ENCODE measurements at regions not wholly inside any gene's neighbourhood (a gene's known extent, or its start where the extent isn't known, plus 50 kb on each side); places are given as distances from the start of the nearest gene placed in this dataset.

DNA sequence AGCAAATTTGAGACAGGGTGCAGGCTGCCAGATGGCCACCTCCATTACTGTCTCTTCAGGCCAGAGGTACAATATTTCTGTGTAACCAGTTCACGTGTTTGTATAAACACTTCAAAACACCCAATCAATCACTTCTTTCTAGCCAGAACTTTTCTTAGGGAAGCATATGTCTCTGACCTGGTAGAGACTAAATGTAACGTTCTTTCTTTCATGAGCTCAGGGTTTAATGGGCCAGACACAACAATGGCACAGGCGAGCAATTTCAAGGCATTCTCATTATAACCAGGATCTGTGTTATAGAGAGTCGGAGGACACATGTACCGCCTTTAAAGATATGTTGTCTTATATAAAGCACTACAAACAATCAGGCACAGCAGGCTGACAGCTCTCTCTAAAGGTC, 1846.4 kb upstream of the PIK3C3 start:
- H3K4me3 ChIP-seq (ENCODE audit: low read depth, low read length), result no peak overlapping the region
- H3K36me3 ChIP-seq (ENCODE audit: control insufficient read depth, insufficient read depth, low read length), result no peaks in the 10 kb centered on the region
- no peaks in the 10 kb centered on the region for H3K27me3 ChIP-seq (ENCODE audit: control insufficient read depth, insufficient read depth, low read length)
- DNase-seq (ENCODE audit: low read depth) (no peak), FAIRE-seq (no peak)
- TF ChIP-seq, protein P1, sequence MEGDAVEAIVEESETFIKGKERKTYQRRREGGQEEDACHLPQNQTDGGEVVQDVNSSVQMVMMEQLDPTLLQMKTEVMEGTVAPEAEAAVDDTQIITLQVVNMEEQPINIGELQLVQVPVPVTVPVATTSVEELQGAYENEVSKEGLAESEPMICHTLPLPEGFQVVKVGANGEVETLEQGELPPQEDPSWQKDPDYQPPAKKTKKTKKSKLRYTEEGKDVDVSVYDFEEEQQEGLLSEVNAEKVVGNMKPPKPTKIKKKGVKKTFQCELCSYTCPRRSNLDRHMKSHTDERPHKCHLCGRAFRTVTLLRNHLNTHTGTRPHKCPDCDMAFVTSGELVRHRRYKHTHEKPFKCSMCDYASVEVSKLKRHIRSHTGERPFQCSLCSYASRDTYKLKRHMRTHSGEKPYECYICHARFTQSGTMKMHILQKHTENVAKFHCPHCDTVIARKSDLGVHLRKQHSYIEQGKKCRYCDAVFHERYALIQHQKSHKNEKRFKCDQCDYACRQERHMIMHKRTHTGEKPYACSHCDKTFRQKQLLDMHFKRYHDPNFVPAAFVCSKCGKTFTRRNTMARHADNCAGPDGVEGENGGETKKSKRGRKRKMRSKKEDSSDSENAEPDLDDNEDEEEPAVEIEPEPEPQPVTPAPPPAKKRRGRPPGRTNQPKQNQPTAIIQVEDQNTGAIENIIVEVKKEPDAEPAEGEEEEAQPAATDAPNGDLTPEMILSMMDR (IDR thresholded peaks at IDR 0.05; ENCODE audit: insufficient read depth, low read length, severe bottlenecking), result no peak

DNA sequence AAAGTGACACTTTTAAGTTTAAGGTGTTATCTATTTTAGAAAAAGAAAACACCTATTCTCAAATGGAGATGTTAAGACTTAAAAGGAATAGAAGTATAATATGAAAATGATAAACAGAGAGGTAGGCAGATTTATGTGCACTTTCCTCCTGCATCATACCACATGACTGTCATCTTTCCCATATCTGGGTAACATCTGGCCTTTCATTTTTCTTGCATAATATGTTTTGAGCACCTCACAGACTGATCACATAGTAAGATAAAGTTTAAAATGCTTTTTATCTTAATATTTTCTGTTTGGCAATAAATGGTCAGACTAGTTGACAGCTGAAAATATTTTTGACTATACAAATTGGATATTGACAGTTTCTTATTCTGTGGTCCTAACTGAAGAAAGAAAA, 1852.1 kb upstream of the PIK3C3 start:
- Histone ChIP-seq H3K36me3 (ENCODE audit: control insufficient read depth, insufficient read depth, low read length) (no peaks in the 10 kb centered on the region), H3K4me3 (ENCODE audit: low read depth, low read length) (no peak overlapping the region), H3K27me3 (ENCODE audit: control insufficient read depth, insufficient read depth, low read length) (no peaks in the 10 kb centered on the region)
- TF ChIP-seq, protein P1 (IDR thresholded peaks at IDR 0.05; ENCODE audit: insufficient read depth, low read length, severe bottlenecking), result no peak
- no peak for DNase-seq (ENCODE audit: low read depth)
- FAIRE-seq, result no peak

DNA sequence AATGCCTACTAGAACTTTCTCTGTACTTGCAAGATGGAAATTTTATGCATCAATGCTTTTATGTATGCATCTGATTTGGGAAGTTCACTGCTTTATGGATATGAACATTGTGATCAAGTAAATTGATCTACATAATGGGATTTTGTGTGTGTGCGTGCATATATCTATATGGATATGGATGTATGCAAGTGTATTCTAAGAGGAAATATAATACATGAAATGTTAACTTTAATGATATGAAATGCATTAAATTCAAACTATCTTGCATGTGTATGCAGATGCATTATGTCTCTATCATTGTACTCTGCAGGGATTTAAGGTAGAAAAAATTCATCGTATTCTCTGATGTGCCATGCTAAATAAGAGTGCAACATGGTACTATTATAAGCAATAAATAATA, 1855.4 kb upstream of the PIK3C3 start:
- Histone ChIP-seq H3K4me3 (ENCODE audit: low read depth, low read length) (no peak overlapping the region), H3K27me3 (ENCODE audit: control insufficient read depth, insufficient read depth, low read length) (no peaks in the 10 kb centered on the region), H3K36me3 (ENCODE audit: control insufficient read depth, insufficient read depth, low read length) (no peaks in the 10 kb centered on the region)
- FAIRE-seq (no peak), DNase-seq (ENCODE audit: low read depth) (no peak)
- TF ChIP-seq, protein P1 (IDR thresholded peaks at IDR 0.05; ENCODE audit: insufficient read depth, low read length, severe bottlenecking), result no peak

DNA sequence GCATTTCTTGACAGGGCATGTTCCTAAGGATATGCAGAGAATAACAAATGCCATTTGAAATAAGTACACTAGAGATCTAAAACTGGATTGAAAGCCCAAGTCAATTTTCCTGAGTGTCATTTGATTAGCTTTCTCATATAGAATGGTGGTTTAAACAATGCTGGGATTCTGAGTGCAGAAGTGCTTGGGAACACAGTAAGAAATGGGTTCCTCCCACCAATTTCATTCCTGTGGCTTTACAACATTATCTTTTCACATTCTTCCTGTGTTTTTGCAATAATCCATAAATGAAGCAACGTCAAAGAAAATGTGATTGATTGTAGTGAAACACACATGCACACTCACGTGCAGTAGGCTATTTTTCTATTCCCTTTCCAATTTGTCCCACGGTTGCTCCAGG, 1858.4 kb upstream of the PIK3C3 start:
- DNase-seq (ENCODE audit: low read depth) (no peak), FAIRE-seq (no peak)
- Histone ChIP-seq H3K27me3 (ENCODE audit: control insufficient read depth, insufficient read depth, low read length) (no peaks in the 10 kb centered on the region), H3K4me3 (ENCODE audit: low read depth, low read length) (no peak overlapping the region), H3K36me3 (ENCODE audit: control insufficient read depth, insufficient read depth, low read length) (no peaks in the 10 kb centered on the region)
- TF ChIP-seq, protein P1 (IDR thresholded peaks at IDR 0.05; ENCODE audit: insufficient read depth, low read length, severe bottlenecking), result no peak

DNA sequence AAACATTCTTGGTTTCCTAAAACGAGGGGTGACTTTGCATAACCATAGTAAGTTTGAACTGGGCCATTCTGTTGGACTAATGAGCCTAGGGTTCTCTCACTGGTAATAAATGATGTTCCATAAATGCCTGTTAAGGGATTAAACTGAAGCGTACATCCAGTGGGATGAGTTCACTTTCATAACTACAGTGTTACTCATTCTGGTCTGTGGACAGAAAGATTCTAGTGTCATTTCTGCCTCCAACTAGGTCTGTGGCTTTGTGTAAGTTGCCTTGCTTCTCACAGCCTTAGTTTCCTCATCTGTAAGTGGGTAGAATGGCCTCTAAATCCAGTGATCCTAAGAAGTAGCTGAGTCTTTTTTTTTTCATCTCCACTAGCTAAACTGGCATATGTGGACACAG, 1860.6 kb upstream of the PIK3C3 start:
- DNase-seq (ENCODE audit: low read depth) (peak; percentile 5), FAIRE-seq (no peak)
- Histone ChIP-seq H3K27me3 (ENCODE audit: control insufficient read depth, insufficient read depth, low read length) (no peaks in the 10 kb centered on the region), H3K4me3 (ENCODE audit: low read depth, low read length) (no peak overlapping the region), H3K36me3 (ENCODE audit: control insufficient read depth, insufficient read depth, low read length) (no peaks in the 10 kb centered on the region)
- TF ChIP-seq, protein P1 (IDR thresholded peaks at IDR 0.05; ENCODE audit: insufficient read depth, low read length, severe bottlenecking), result no peak

DNA sequence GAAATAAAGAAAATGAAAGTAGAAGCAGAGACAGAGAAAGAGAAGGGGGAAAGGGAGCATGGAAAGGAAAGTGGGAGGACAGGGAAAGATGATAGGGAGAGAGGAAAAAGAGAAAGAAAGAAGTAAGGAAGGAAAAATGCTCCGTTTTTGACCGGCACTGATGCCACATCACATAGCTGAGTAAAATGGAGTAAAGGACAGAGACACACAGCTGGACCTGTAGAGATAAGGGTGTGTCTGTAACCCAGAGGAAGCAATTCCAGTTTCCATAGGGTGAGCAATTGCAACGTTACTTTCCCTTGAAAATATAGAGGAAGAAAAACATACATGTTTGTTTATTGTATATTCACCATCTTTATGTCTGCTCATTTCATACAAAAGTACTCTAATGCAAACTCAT, 1866.9 kb upstream of the PIK3C3 start:
- no peak for DNase-seq (ENCODE audit: low read depth)
- no peak for FAIRE-seq
- Histone ChIP-seq H3K36me3 (ENCODE audit: control insufficient read depth, insufficient read depth, low read length) (no peaks in the 10 kb centered on the region), H3K4me3 (ENCODE audit: low read depth, low read length) (no peak overlapping the region), H3K27me3 (ENCODE audit: control insufficient read depth, insufficient read depth, low read length) (no peaks in the 10 kb centered on the region)
- TF ChIP-seq, protein P1 (IDR thresholded peaks at IDR 0.05; ENCODE audit: insufficient read depth, low read length, severe bottlenecking), result no peak

Data from bronchial epithelial cell (primary cell).